ENCODE measurements at regions not wholly inside any gene's neighbourhood (a gene's known extent, or its start where the extent isn't known, plus 50 kb on each side); places are given as distances from the start of the nearest gene placed in this dataset.

- ChIA-PET POLR2A (no interaction called here), CTCF (no interaction called here)
- no peak overlapping the region for H3K27ac ChIP-seq (ENCODE audit: low read length)
- no peaks in the 10 kb centered on the region for H3K27me3 ChIP-seq (ENCODE audit: control insufficient read depth, insufficient read depth, low read length)
- BruUV-seq (replicated peaks): no TSS peak
- no peaks in the 10 kb centered on the region for H3K36me3 ChIP-seq (ENCODE audit: control insufficient read depth, insufficient read depth, low read length)
- H3K4me3 ChIP-seq (ENCODE audit: low read depth in 2 of 2, low read length in 2 of 2): no peak overlapping the region
- no peak for ATAC-seq
- TF ChIP-seq TCF7L2 (IDR thresholded peaks at IDR 0.05; ENCODE audit: low read depth, low read length) (no peak), POLR2AphosphoS5 (IDR thresholded peaks at IDR 0.05; ENCODE audit: low read depth, low read length) (no peak), SIN3A (IDR thresholded peaks at IDR 0.05; ENCODE audit: borderline replicate concordance, insufficient read depth, low read depth, low read length) (no peak)
- TF ChIP-seq, protein P1, sequence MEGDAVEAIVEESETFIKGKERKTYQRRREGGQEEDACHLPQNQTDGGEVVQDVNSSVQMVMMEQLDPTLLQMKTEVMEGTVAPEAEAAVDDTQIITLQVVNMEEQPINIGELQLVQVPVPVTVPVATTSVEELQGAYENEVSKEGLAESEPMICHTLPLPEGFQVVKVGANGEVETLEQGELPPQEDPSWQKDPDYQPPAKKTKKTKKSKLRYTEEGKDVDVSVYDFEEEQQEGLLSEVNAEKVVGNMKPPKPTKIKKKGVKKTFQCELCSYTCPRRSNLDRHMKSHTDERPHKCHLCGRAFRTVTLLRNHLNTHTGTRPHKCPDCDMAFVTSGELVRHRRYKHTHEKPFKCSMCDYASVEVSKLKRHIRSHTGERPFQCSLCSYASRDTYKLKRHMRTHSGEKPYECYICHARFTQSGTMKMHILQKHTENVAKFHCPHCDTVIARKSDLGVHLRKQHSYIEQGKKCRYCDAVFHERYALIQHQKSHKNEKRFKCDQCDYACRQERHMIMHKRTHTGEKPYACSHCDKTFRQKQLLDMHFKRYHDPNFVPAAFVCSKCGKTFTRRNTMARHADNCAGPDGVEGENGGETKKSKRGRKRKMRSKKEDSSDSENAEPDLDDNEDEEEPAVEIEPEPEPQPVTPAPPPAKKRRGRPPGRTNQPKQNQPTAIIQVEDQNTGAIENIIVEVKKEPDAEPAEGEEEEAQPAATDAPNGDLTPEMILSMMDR (IDR thresholded peaks at IDR 0.05): no peak
- TF ChIP-seq, protein P2, sequence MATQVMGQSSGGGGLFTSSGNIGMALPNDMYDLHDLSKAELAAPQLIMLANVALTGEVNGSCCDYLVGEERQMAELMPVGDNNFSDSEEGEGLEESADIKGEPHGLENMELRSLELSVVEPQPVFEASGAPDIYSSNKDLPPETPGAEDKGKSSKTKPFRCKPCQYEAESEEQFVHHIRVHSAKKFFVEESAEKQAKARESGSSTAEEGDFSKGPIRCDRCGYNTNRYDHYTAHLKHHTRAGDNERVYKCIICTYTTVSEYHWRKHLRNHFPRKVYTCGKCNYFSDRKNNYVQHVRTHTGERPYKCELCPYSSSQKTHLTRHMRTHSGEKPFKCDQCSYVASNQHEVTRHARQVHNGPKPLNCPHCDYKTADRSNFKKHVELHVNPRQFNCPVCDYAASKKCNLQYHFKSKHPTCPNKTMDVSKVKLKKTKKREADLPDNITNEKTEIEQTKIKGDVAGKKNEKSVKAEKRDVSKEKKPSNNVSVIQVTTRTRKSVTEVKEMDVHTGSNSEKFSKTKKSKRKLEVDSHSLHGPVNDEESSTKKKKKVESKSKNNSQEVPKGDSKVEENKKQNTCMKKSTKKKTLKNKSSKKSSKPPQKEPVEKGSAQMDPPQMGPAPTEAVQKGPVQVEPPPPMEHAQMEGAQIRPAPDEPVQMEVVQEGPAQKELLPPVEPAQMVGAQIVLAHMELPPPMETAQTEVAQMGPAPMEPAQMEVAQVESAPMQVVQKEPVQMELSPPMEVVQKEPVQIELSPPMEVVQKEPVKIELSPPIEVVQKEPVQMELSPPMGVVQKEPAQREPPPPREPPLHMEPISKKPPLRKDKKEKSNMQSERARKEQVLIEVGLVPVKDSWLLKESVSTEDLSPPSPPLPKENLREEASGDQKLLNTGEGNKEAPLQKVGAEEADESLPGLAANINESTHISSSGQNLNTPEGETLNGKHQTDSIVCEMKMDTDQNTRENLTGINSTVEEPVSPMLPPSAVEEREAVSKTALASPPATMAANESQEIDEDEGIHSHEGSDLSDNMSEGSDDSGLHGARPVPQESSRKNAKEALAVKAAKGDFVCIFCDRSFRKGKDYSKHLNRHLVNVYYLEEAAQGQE (IDR thresholded peaks at IDR 0.05; ENCODE audit: insufficient read depth in 1 of 2, low read depth in 2 of 2, low read length in 1 of 2): no peak
- intact Hi-C loops (cut with micrococcal nuclease; ENCODE audit: unreplicated experiment): no loop called here
- in situ Hi-C loops (cut with HindIII; ENCODE audit: low pct_unique_long_range_greater_than_20kb, low sequenced_read_pairs): no loop called here
- H3K4me1 ChIP-seq (ENCODE audit: control insufficient read depth, insufficient read depth, low read length): no peaks in the 10 kb centered on the region
- DNase-seq (ENCODE audit: low read depth, low spot score): no peak
- no peaks in the 10 kb centered on the region for H3K9me3 ChIP-seq (ENCODE audit: control insufficient read depth, insufficient read depth, low read depth, low read length)
These were observed 204.7 kb downstream of the SLIT2 start for GRCh38 chr4:20456407-20456806.

GRCh38 chr4:20462426-20463175, 210.9 kb downstream of the SLIT2 start:
- H3K4me1 ChIP-seq (ENCODE audit: control insufficient read depth, insufficient read depth, low read length): no peaks in the 10 kb centered on the region
- ChIA-PET CTCF (no interaction called here), POLR2A (no interaction called here)
- H3K36me3 ChIP-seq (ENCODE audit: control insufficient read depth, insufficient read depth, low read length): no peaks in the 10 kb centered on the region
- in situ Hi-C loops (cut with HindIII; ENCODE audit: low pct_unique_long_range_greater_than_20kb, low sequenced_read_pairs): no loop called here
- no peak overlapping the region for H3K4me3 ChIP-seq (ENCODE audit: low read depth in 2 of 2, low read length in 2 of 2)
- H3K27ac ChIP-seq (ENCODE audit: low read length): no peak overlapping the region
- intact Hi-C loops (cut with micrococcal nuclease; ENCODE audit: unreplicated experiment): no loop called here
- no peaks in the 10 kb centered on the region for H3K27me3 ChIP-seq (ENCODE audit: control insufficient read depth, insufficient read depth, low read length)
- no TSS peak for BruUV-seq (replicated peaks)
- H3K9me3 ChIP-seq (ENCODE audit: control insufficient read depth, insufficient read depth, low read depth, low read length): no peaks in the 10 kb centered on the region
- ATAC-seq: no peak
- DNase-seq (ENCODE audit: low read depth, low spot score): no peak
- TF ChIP-seq, protein P1 (IDR thresholded peaks at IDR 0.05): no peak
- TF ChIP-seq TCF7L2 (IDR thresholded peaks at IDR 0.05; ENCODE audit: low read depth, low read length): no peak
